GM18511 (cell line): ENCODE measurements at regions not wholly inside any gene's neighbourhood (a gene's known extent, or its start where the extent isn't known, plus 50 kb on each side); places are given as distances from the start of the nearest gene placed in this dataset.

Source experiments
- ATAC-seq: cut with Tn5 transposase; IDR thresholded peaks from one replicate; pipeline ENCODE4 v1.9.1; 2021; ENCODE audit warnings: mild to moderate bottlenecking, moderate library complexity; ENCODE audit not compliant: unreplicated experiment

DNA sequence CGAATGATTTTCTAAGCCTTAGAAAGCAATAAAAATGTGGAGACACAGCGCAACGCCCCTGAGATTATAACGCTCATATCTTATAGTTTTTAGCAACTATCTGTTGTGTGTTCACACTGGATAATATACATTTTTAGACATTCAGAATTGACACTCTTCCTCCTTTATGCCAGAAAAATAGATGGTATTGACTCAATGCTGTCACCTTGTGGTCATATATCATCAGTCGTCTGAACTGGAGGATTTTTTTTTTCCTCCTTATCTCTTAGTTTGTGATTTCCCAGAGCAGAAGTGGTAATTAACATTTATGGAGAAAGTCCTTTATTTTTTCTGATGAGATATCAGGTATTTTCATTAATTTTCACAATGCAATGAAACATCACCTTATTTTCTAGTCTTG, 759.6 kb downstream of the RAB28 start:
- no peak for ATAC-seq

DNA sequence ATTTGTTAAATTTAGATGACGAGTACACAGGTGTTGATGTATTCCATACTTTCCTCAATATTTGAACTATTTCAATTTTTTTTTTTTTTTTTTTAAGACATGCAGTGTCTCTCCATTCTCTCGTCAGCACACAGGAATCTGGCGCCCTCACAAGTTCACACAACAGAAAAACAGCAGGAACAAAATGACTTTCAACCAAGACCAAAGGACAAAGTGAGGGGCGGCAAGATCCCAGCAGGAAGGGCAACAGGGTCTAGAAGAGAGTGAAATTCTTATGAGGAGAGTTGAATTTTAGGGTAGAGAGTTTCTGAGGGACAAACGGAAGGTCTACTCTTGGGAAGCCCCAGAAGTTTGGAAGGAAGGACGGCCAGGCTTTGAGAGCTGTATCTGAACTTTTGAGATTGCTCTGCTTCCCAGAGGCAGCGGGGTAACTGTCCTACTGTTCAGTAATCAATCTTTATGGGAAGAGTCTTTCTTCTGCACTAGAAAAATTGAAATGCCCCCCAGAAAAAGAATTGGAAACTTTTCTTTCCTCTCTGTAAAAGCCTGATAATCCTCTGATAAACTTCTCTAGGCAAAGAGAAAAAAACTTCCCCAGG, 760.2 kb downstream of the RAB28 start:
- ATAC-seq: no peak

DNA sequence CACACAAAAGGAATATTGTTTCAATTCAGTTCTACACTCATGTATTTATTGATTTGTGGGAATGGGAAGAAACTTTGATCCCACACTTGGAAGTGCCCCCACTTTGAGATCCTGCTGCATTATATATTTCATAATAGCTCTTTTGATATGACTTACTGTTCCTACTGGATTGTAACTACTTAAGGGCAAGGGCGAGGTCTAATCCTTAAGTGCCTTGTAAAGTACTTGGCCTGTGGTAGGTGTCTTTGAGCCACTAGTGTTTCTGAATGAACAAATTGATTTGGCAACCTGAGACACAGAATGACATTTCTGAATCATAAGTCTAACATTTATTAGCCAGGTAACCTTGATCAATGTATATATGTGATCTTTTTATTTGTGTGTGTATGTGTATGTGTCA, 767.2 kb downstream of the RAB28 start:
- ATAC-seq: no peak

DNA sequence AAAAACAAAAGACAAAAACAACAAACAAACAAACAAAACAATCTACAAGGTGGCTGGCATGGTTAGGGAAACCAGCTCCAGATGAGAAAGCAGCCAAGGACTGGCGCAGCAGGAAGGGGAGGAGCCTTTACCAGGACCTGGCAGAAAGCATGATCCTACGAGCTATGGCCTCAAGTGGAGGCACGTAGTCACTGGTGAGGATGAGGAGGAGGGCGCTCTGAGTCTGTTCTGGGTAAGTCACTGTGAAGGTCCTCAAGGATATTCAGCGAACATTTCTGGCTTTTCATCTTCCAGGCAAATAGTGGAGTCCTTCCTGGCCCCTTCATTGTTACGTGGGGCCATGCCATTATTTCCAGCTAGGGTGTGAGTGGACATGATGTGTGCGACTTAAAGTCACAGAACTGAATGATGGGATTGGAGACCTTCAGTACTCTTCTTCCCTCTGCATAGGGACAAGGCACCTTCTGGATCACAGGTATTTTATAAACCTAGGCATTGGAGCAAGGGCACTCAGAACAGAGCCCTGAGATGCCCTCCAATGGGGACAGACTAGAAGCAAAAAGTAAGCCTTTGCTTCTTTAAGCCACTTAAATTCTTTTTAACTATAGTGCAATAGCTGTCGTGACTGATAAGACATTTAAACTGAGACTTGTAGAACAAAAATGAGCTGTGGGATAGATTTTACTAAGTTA, 771.3 kb downstream of the RAB28 start:
- ATAC-seq: no peak

DNA sequence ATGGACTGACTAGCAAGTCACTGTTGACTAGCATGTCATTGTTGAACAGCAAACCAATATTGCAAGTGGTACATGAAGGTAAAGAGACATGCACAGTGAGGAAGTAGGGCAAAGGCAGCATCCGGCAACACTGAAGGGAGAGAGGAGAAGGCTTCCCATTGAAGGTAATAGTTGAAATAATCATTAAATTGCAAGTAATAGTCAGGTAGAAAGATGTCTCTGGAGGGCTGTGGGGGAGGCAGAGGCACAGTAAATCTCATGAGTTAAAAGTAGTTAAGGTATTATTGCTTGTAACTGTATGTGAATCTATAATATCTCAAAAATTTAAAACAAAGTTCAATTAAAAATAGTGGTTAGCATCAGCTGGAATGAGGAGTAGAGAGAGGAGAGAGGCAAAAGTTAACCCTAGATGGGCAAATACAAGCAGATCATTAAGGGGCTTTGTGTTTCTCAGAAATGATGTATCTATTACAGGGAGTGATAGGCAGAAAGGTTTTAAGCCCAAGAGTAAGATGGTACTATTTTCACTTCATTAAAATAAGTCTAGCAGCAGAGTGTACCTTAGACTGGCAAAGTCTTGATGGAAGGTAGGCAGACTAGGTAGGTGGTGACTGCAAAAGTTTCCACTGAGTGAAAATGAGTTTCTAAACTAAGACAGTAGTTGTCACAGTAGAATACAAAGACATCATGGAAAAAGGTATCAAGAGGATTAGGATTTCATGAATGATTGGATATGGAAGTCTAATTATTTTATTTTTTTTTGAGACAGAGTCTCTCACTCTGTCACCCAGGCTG, 776.6 kb downstream of the RAB28 start:
- no peak for ATAC-seq

DNA sequence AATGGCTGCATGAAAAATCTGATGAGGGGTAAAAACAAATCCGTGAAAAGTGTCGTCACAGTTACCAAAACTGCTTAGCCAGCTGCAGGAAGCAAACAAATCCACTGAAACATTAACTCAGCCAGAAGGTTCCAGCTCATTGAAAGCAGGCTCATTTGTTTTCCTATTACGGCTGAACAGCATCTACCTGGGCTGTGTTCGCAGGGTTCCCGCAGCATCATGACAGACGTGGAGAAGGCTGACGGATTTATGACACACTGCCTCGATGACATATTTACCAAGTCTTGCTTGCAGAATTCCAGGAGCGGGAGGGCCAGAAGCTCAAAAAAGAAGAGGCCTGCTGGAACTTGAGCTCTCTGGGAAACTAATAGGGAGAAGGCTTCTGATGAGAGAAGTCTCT, 781.1 kb downstream of the RAB28 start:
- no peak for ATAC-seq

DNA sequence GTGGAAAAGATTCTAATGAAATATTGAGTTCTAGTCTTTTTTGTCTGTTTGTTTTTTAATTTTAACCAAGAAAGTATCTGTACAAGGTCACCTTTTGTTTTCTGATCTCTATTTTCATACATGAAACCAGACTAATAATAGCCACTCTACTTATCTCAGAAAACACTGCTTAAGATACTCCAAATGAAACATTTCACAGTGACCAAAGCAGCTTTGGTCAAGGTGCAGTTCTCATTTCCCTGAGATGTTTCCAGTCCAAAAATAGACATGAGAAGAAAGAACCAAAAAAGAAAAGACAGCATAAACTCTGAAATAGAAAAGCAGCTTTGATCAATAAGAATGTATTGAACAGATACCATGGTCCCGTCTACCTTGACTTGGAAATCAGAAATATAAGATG, 782.8 kb downstream of the RAB28 start:
- ATAC-seq: peak; percentile 76

DNA sequence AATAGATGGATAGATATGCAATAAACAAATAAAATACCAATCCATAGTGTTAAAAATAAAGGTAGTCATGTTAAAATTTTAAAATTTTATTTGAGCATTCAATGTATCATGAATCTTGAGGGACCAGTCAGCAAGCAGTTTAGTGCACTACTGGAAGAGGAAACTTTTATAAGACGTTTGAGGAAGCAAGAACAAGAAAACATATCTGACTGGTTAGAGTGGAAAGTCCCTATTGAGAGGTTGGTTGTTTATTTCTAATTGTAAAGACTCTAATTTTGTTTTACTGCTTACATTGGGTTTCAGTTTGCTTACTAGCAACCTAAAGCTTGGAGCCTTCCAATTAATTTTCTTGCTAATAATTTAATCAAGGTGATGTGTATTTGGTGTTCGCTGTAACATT, 786.2 kb downstream of the RAB28 start:
- ATAC-seq: peak; percentile 52

DNA sequence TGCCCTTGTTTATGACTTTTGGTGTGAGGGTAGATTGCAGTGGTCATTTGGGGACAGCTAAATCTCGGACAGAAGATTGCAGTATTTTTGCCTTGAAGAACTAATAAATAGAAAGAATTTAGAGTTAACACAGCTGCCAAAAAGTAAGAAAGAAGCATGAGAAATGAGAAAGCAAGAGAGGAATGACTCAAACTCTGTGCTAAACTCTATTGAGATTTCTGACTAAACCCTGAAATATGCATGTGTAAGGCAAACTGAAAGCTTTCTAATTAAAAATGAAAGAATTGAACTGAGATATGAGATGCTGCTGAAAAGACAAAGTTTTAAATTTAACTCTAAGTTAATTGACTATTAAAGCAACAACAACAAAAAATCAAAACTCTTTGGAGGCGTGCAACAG, 791.3 kb downstream of the RAB28 start:
- ATAC-seq: no peak

DNA sequence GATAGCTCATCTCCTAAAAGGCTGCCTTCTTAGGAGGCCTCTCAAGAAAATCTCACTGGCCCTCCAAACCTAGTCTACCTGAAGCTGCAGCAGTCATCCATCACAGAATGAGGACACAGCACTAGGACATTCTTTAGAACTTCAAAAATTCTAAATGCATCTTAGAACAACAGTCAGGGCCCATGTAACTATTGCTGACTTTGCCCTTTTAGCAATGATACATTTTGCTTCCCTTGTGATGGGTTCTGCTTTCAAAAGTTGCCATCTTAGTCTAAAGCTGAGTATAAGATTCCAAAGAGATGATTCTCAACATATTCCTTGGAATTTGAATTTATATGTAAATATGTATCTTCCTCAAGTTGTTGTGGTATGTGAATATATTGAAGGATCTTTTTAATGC, 793.0 kb downstream of the RAB28 start:
- no peak for ATAC-seq

DNA sequence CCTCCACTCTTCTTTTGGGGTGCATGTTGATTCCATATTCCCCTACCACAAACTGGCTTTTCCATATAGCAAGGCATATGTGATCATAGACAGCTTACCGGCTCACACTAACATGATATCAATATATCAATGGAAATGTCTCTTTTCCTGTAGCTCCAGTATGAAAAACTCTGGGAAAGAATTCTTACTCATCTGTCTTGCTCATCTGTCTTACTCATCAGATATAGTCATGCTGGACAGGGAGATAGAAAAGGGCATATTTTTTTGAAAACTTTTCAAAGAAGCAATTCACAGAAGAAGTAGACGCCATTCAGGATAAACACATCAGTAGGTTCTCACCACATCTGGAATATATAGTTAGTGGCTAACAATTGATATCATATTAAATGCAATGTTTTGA, 794.7 kb downstream of the RAB28 start:
- ATAC-seq: no peak

DNA sequence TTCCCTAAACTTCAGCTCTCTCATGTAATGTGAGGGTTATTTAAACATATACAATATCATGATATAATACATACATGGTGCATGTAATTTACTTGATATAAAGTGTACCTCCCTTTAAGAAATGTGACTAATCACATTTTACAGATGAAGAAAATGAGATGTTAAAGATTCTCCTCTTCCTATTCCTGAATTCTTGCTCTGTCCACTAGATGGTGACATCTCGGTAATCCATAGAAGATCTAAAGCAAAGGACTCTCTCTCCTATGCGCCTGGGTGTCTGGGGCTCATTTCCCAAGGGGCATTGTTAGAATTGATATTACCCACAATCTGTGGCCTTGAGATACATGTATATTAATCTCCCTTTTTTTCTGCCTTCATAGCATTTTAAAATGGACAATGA, 804.9 kb downstream of the RAB28 start:
- ATAC-seq: no peak

DNA sequence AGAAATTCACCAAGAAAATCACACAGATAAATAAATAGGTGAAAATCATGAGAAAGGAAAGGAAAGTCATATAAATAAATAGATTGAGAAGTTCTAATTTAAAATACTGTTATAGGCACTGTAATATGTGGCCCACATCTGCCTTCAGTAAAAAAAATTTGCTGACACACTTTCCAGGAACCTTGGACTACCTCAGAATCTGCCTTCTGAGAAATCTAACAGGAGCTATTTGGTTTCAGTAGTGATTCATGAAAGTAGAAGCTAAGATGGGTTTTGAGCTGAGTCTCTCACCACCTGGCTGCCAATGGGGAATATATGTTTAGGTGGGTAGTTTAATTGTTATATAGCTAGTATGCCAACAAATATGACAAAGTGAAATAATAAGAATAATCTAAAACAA, 810.0 kb downstream of the RAB28 start:
- ATAC-seq: no peak

DNA sequence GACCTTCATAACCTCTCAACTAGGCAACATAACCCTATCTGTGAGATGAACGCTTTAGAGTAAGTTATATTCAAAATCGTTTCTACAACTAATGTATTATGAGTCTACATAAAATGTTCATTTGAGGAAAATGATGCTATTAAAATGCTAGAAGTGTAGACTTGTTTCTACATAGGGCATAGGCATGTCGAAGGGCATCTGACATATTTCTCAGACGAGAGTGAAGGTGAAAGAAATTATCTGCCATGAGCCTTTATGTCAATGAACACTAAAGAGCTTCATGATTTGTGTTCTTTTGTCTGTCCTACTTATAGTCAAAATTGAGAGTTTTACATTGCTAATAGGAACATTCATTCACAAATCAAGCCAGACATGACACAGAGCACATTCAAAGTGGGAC, 811.8 kb downstream of the RAB28 start:
- ATAC-seq: no peak

DNA sequence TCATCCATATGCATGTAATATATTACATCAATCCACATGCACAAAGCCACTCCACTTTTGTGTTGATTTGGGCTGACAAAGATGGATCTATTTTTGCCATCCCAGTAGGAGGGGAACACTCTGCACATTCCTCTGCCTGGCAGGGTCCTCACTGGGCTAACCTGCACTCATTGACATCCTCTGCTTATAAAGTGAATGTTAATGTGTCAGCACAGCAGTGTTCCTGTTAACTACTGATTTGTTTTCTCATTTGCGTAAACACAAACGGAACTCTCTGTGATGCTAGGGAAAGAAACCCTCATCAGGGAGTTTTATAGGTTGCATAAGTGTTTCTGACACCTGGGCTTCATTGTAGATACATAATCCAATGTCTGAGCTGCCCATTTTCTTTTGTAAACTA, 826.0 kb downstream of the RAB28 start:
- ATAC-seq: no peak

DNA sequence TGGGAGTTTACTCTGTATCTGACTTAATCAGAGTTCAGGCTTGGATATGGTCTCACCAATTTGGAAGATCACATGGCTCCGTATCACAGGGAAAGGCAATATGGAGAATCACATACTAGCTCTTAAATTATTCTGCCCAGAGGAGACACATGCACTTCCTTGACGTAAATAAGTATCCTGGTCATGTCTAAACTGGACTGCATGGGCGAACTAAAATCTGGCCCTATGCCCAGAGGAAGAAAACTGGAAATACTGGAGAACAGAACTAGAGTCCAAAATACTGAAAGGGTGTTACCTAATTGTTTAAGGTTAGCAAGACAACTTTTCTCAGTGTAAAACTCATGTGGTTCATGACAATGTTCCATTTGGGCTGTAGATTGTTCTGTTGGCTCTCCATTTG, 832.3 kb downstream of the RAB28 start:
- ATAC-seq: no peak

DNA sequence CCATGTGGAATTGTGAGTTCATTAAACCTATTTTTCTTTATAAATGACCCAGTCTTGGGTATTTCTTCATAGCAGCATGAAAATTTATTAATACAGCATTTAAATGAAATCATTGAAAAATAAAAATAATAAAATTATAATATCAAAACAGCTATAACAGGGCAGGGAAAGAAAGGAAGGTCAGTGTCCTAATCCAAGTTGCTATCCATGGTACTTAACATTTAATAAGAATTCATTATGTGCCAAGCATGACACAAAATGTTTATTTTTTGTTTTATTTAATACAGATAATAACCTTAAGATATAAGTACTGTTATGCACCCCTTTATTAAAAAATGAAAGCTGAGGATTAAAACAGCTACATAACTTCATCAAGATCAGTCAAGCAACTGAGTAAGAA, 838.4 kb downstream of the RAB28 start:
- ATAC-seq: no peak

DNA sequence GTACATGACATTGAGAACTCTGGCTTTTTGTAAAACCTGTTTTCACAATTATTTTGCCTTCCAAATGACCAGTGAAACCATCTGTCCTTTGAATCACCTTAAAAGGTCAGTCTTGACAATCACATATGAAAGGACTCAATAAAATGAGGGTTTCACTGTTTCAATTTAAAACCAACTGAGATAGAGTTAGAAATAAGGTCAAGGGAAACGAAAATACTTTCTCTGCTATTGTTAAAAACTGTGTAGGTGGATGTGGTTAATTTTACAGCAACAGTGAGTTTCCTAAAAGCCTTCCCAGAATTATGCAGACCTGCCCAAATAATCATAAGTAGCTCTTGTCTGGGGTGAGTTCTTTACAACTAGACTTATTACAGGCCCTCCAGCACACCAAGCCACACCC, 839.9 kb downstream of the RAB28 start:
- ATAC-seq: no peak

DNA sequence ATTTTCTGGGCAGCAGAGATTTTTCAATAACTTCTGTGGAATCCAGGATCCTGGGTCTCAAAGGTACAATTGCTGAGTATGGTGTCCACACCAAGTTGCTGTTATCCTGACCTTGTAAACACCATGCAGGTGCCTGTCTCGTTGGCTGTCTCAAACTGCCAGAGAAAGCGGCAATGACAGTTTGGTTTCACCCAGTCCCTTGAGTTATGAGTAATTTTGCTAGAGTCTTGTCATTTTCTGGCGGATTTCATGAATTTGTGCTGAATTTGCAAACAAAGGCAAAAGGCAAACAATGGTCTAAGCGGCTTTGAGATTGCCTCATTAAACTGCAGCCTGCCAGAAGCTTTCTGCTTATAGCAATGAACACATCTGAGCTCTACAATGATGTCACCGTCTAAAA, 847.9 kb downstream of the RAB28 start:
- no peak for ATAC-seq

DNA sequence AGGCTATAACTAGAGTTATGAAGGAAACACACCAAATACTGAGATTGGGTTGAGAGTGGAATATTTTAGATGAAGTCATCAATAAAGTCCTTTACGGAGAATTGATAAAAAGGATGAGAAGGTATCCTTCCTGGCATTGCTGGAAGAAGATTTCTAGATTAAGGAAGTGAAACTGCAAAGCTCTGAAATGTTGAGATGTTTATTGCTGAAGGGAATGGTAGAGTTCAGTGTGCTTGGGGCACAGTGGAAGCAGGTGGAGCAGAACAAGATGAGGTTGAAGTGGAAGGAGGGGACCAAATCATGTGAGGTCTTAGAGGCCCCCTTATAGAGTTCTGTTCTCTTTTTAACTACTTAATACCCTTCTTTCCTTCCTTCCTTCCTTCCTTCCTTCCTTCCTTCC, 848.5 kb downstream of the RAB28 start:
- no peak for ATAC-seq

DNA sequence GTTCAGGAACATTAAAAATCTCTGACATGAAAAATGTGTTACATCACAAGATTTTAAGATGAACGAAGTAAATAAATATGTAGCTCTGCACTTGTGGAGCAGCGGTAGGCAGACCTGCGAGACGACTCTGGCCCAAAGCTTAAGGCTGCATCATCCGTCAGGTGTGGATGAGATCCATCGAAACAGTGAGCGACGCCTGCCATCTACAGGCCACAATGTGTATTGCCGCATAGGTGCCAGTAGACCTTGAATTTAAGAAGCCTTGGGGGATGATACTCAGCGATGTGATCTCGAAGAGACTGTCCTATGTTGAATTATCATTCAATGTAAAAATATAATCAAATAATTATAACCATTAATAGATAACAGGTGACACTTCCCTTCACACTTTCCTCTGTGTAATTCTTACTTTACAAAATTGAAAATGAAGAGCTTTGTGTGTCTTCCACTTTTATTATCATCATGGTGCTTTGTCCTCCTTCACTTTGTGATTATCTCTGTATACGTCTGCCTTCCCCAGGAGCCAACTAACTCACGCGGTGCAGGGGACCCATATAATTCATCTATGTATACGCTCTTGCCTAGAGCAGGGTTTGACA, 851.0 kb downstream of the RAB28 start:
- peak; percentile 98 for ATAC-seq

DNA sequence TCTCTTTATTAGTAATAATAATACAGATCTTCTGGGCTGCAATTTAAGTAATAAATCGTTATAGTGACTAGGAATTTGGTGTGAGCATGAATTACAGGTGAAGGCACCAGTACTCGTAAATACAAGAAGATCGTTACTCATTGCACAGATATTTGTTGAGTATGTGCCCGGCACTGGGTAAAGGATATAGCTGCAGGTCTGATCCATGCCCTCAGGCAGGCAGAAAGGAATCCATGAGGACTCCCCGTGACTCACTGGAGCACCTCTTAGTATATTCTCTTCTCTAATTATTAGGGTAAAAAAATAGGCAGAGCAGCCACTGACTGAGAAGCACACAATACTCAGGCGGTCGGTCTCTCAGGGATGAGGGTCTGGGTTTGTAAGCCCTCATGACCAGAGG, 868.3 kb downstream of the RAB28 start:
- ATAC-seq: no peak
